Endothelial cell of umbilical vein (primary cell): ENCODE measurements at regions not wholly inside any gene's neighbourhood (a gene's known extent, or its start where the extent isn't known, plus 50 kb on each side); places are given as distances from the start of the nearest gene placed in this dataset.
"Not testable (repeated sequence)": the region's sequence is repeated elsewhere in the genome, so short reads cannot be mapped to it uniquely, and the experiment has no call there.

ENCODE experiments used
- BruUV-seq: library from RNA; stranded (reverse); fragments of 400-500 nt; replicated peaks from 2 replicates; lab custom pipeline; 2021; lab: Mats Ljungman, UMichigan
- CTCF ChIA-PET: fragments of 300-600, 350-600 bp; sonication (Branson Sonifier 250); formaldehyde crosslinking; loops from one replicate; lab custom pipeline; 2021; ENCODE audit warnings: antibody characterized with exemption, inconsistent platforms; lab: Charles Lee
- POLR2A ChIA-PET: fragments of 300-600, 350-600 bp; sonication (Branson Sonifier 250); formaldehyde crosslinking; loops from one replicate; lab custom pipeline; 2021; ENCODE audit warnings: antibody characterized with exemption, inconsistent platforms; lab: Charles Lee
- DNase-seq: peaks from one replicate; pipeline ENCODE4 v3.0.0-alpha.2; 2011; ENCODE audit warnings: low read depth, low spot score
- FAIRE-seq: peaks from 2 replicates; lab custom pipeline; 2011; peaks lifted over from hg19 to GRCh38; lab: Jason Lieb, UNC
- H2AFZ ChIP-seq: 2 replicates; pipeline ENCODE4 v1.6.0; 2012; ENCODE audit warnings: low read depth, low read length, control low read depth, inconsistent platforms
- H3K27ac ChIP-seq: 2 replicates; pipeline ENCODE4 v1.5.1; 2011; ENCODE audit warnings: low read depth, mild to moderate bottlenecking, control low read depth, low read length, moderate library complexity; ENCODE audit not compliant: insufficient read depth
- H3K27me3 ChIP-seq, 2 experiments: 2 replicates each; pipeline versions ENCODE4 v1.6.0 to v1.6.1; 2011; ENCODE audit warnings: low read length in 2 of 2, mixed read lengths in 1 of 2; ENCODE audit not compliant: control insufficient read depth in 2 of 2, insufficient read depth in 2 of 2
- H3K36me3 ChIP-seq, 2 experiments: 2 replicates in 1 of 2; 3 replicates in 1 of 2; pipeline ENCODE4 v1.5.1; 2011; ENCODE audit warnings: low read length in 2 of 2, mild to moderate bottlenecking in 1 of 2, moderate library complexity in 1 of 2; ENCODE audit not compliant: control insufficient read depth in 2 of 2, insufficient read depth in 2 of 2; ENCODE audit errors: extremely low read depth in 1 of 2
- H3K4me1 ChIP-seq: 3 replicates; pipeline ENCODE4 v1.5.1; 2011; ENCODE audit warnings: mild to moderate bottlenecking, low read length; ENCODE audit not compliant: control insufficient read depth, insufficient read depth; ENCODE audit errors: extremely low read depth
- H3K4me2 ChIP-seq: 2 replicates; pipeline ENCODE4 v1.6.1; 2011; ENCODE audit warnings: low read length, control low read depth, mixed read lengths; ENCODE audit not compliant: insufficient read depth
- H3K4me3 ChIP-seq, 3 experiments: fragments of 200-600 bp in 1 of 3; sonication (generic), shearing (Covaris generic) in 1 of 3; replicated peaks in 1 of 3; 2 replicates each; pipeline ENCODE4 v1.5.1; 2011 to 2016; ENCODE audit warnings: control low read depth in 3 of 3, low read length in 3 of 3, mild to moderate bottlenecking in 2 of 3, inconsistent platforms in 1 of 3, low read depth in 1 of 3, moderate library complexity in 1 of 3; ENCODE audit not compliant: insufficient read depth in 1 of 3
- H3K79me2 ChIP-seq: 2 replicates; pipeline ENCODE4 v1.6.0; 2012; ENCODE audit warnings: low read length, inconsistent platforms; ENCODE audit not compliant: control insufficient read depth, insufficient read depth
- H3K9ac ChIP-seq: replicated peaks from 2 replicates; pipeline ENCODE3; 2011; ENCODE audit warnings: low read length, control low read depth; ENCODE audit not compliant: insufficient read depth; ENCODE audit errors: extremely low read depth
- H3K9me1 ChIP-seq: replicated peaks from 3 replicates; pipeline ENCODE4 v1.6.0; 2011; ENCODE audit warnings: mild to moderate bottlenecking, low read length; ENCODE audit not compliant: control insufficient read depth, insufficient read depth; ENCODE audit errors: extremely low read depth
- H3K9me3 ChIP-seq: replicated peaks from 2 replicates; pipeline ENCODE4 v1.5.1; 2012; ENCODE audit warnings: low read length, inconsistent platforms; ENCODE audit not compliant: control insufficient read depth, insufficient read depth
- H4K20me1 ChIP-seq: replicated peaks from 2 replicates; pipeline ENCODE3; 2011; ENCODE audit warnings: mild to moderate bottlenecking, low read length; ENCODE audit not compliant: control insufficient read depth, insufficient read depth; ENCODE audit errors: extremely low read depth
- CTCF ChIP-seq, 2 donors: IDR thresholded peaks; 1 replicate in 1 of 2; 2 replicates in 1 of 2; pipeline ENCODE4 v1.5.1; 2011; ENCODE audit warnings: low read length in 2 of 2, mild to moderate bottlenecking in 2 of 2, moderate library complexity in 2 of 2, control low read depth in 1 of 2, inconsistent platforms in 1 of 2, low read depth in 1 of 2; ENCODE audit not compliant: insufficient read depth in 1 of 2; ENCODE audit errors: extremely low read depth in 1 of 2
- EZH2 ChIP-seq: IDR thresholded peaks from 2 replicates; pipeline ENCODE4 v1.6.1; 2012; ENCODE audit warnings: borderline replicate concordance, low read depth, mild to moderate bottlenecking, moderate library complexity, low read length, inconsistent platforms; ENCODE audit not compliant: severe bottlenecking
- FOS ChIP-seq: IDR thresholded peaks from 2 replicates; pipeline ENCODE4 v1.6.1; 2011; ENCODE audit warnings: mild to moderate bottlenecking, low read length, moderate library complexity, borderline replicate concordance; ENCODE audit not compliant: insufficient read depth
- GATA2 ChIP-seq: IDR thresholded peaks from 2 replicates; pipeline ENCODE4 v1.7.0; 2011; ENCODE audit warnings: low read depth, mild to moderate bottlenecking, moderate library complexity, mixed read lengths, low read length; ENCODE audit not compliant: insufficient read length, insufficient read depth
- JUN ChIP-seq: IDR thresholded peaks from 2 replicates; pipeline ENCODE4 v1.6.1; 2011; ENCODE audit warnings: borderline replicate concordance, low read depth; ENCODE audit not compliant: insufficient read length, insufficient read depth
- MAX ChIP-seq: IDR thresholded peaks from 2 replicates; pipeline ENCODE4 v1.6.1; 2011; ENCODE audit not compliant: insufficient read depth, insufficient read length
- POLR2AphosphoS5 ChIP-seq: IDR thresholded peaks from 2 replicates; pipeline ENCODE4 v1.6.1; 2012; ENCODE audit warnings: low read depth, mild to moderate bottlenecking, control low read depth, low read length, moderate library complexity; ENCODE audit not compliant: insufficient read depth
- dilution Hi-C: fragments of 300-500 bp; cut with MboI; formaldehyde crosslinking; loops from one replicate; pipeline ENCODE4 v1.15.0; 2019; ENCODE audit warnings: low sequenced_read_pairs; ENCODE audit not compliant: extremely low pct_ligation_motif_present
- intact Hi-C: fragments of 100-400 bp; cut with micrococcal nuclease; formaldehyde crosslinking; loops from one replicate; pipeline ENCODE4 v1.10.0; 2022

DNA sequence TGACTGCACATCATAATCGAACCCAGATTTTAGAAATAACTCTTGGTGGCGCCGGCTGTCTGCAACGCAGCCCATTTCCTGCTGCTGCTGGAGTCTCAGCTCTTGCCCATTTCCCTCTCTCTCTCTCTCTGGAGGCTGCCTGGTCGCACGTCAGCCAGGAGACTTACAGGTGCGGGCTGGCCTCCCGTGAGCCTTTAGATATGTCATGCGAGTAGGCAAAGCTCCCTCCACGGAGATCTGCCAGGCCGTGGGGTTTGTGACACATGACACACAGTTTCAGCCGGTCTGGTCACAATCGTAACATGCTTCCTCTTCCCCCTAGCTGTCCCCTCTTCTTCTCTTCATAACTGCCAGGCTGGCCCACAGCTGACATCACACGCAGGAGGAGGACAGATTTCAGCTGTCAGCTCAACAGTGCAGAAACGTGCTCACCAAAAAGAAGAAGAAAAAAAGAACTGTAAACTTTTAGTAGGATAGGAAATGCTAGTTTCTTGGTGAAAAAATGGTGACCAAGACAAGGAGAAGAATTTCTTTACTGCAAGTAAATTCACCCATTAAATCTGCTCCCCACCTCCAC lies 489.3 kb downstream of the ZNF516 start:
- DNase-seq (no peak), FAIRE-seq (no peak)
- no peak overlapping the region for H3K27ac ChIP-seq
- H3K79me2 ChIP-seq = no peaks in the 10 kb centered on the region
- no peak overlapping the region for H3K4me3 ChIP-seq
- no peaks in the 10 kb centered on the region for H3K4me1 ChIP-seq
- H3K27me3 ChIP-seq = no peaks in the 10 kb centered on the region
- POLR2A ChIA-PET = no interaction called here
- no peak overlapping the region for H2AFZ ChIP-seq
- intact Hi-C loops = no loop called here
- BruUV-seq = no TSS peak
- dilution Hi-C loops = no loop called here
- H3K9me3 ChIP-seq = peaks cover 5% of the 10 kb centered on the region
- H3K4me2 ChIP-seq = no peak overlapping the region
- no peaks in the 10 kb centered on the region for H3K9me1 ChIP-seq
- CTCF ChIA-PET = no interaction called here
- TF ChIP-seq CTCF (IDR thresholded peaks at IDR 0.05; ENCODE audit: extremely low read depth in 1 of 2, insufficient read depth in 1 of 2, low read depth in 1 of 2, low read length in 2 of 2) = no peak
- no peak for TF ChIP-seq FOS
- TF ChIP-seq EZH2 = no peak
- TF ChIP-seq POLR2AphosphoS5 = no peak
- TF ChIP-seq MAX = no peak
- TF ChIP-seq GATA2 = no peak
- TF ChIP-seq JUN = no peak
- H4K20me1 ChIP-seq = no peaks in the 10 kb centered on the region
- H3K36me3 ChIP-seq = no peaks in the 10 kb centered on the region
- no peak overlapping the region for H3K9ac ChIP-seq

- H2AFZ ChIP-seq, H3K9ac ChIP-seq, FAIRE-seq, DNase-seq, POLR2A ChIA-PET, H4K20me1 ChIP-seq, dilution Hi-C loops, H3K9me3 ChIP-seq, H3K9me1 ChIP-seq, H3K4me1 ChIP-seq, H3K79me2 ChIP-seq, BruUV-seq, H3K4me2 ChIP-seq, intact Hi-C loops, H3K27ac ChIP-seq, CTCF ChIA-PET, H3K4me3 ChIP-seq, H3K27me3 ChIP-seq, H3K36me3 ChIP-seq: not testable (repeated sequence)
Observed at GRCh38 chr18:75987913-75988312, 507.1 kb downstream of the ZNF516 start.
